GM12878 (cell line): ENCODE measurements at regions not wholly inside any gene's neighbourhood (a gene's known extent, or its start where the extent isn't known, plus 50 kb on each side); places are given as distances from the start of the nearest gene placed in this dataset.

Experiments
- ATAC-seq: fragments of 200-7000 bp; cut with Tn5 transposase; 3 replicates; pipeline ENCODE4 v1.9.1; 2020; ENCODE audit warnings: mild to moderate bottlenecking, moderate library complexity
- BruUV-seq: library from RNA; stranded (reverse); fragments of 400-500 nt; replicated peaks from 2 replicates; lab custom pipeline; 2021; lab: Mats Ljungman, UMichigan
- CTCF ChIA-PET: fragments of 300-600 bp; sonication (Branson Sonifier 250); formaldehyde crosslinking; extraction: SDS; loops from one replicate; lab custom pipeline; 2021; ENCODE audit warnings: inconsistent platforms; lab: Yijun Ruan, JAX
- POLR2A ChIA-PET: fragments of 350-600 bp; formaldehyde crosslinking; extraction: SDS; loops from one replicate; lab custom pipeline; 2021; ENCODE audit warnings: inconsistent platforms; lab: Charles Lee
- RAD21 ChIA-PET: fragments of 300-600 bp; sonication (Branson Sonifier 250); formaldehyde crosslinking; loops from one replicate; lab custom pipeline; 2023; ENCODE audit warnings: antibody characterized with exemption; ENCODE audit not compliant: unreplicated experiment; lab: Charles Lee
- SMC1A ChIA-PET: fragments of 300-600 bp; sonication (Branson Sonifier 250); formaldehyde crosslinking; loops from one replicate; lab custom pipeline; 2023; ENCODE audit not compliant: unreplicated experiment, uncharacterized antibody; lab: Charles Lee
- DNase-seq: peaks from one replicate; pipeline ENCODE4 v3.0.0-alpha.2; 2011; ENCODE audit warnings: low read depth, low spot score
- FAIRE-seq: peaks from 3 replicates; lab custom pipeline; 2011; peaks lifted over from hg19 to GRCh38; lab: Jason Lieb, UNC
- H2AFZ ChIP-seq: 2 replicates; pipeline ENCODE4 v1.6.0; 2011; ENCODE audit warnings: low read depth, low read length, control low read depth; ENCODE audit not compliant: control insufficient read depth
- H3K27ac ChIP-seq: 2 replicates; pipeline ENCODE4 v1.5.1; 2011; ENCODE audit warnings: control low read depth; ENCODE audit not compliant: control insufficient read depth, insufficient read depth
- H3K27me3 ChIP-seq, 2 experiments: replicated peaks in 1 of 2; 2 replicates each; pipeline versions ENCODE4 v1.6.0 to v1.6.1; 2011; ENCODE audit warnings: low read length in 1 of 2; ENCODE audit not compliant: control insufficient read depth in 2 of 2, insufficient read depth in 2 of 2
- H3K36me3 ChIP-seq, 2 experiments: 2 replicates each; pipeline ENCODE4 v1.5.1; 2011; ENCODE audit warnings: low read length in 1 of 2; ENCODE audit not compliant: control insufficient read depth in 2 of 2, insufficient read depth in 2 of 2
- H3K4me1 ChIP-seq: 2 replicates; pipeline ENCODE4 v1.6.1; 2011; ENCODE audit warnings: mild to moderate bottlenecking, low read length, moderate library complexity, mixed read lengths; ENCODE audit not compliant: control insufficient read depth, insufficient read depth
- H3K4me2 ChIP-seq: 2 replicates; pipeline ENCODE4 v1.6.0; 2011; ENCODE audit warnings: control low read depth; ENCODE audit not compliant: control insufficient read depth, insufficient read depth
- H3K4me3 ChIP-seq: fragments of 200-600 bp; sonication (generic); 2 replicates; pipeline ENCODE4 v1.5.1; 2016
- H3K79me2 ChIP-seq: 2 replicates; pipeline ENCODE4 v1.6.0; 2011; ENCODE audit warnings: low read length; ENCODE audit not compliant: control insufficient read depth, insufficient read depth
- H3K9ac ChIP-seq: 2 replicates; pipeline ENCODE4 v1.8.0; 2011; ENCODE audit warnings: low read length, control low read depth, mixed read lengths; ENCODE audit not compliant: control insufficient read depth, insufficient read depth
- H3K9me3 ChIP-seq: replicated peaks from 3 replicates; pipeline ENCODE4 v1.5.1; 2011; ENCODE audit warnings: mild to moderate bottlenecking, low read length; ENCODE audit not compliant: control insufficient read depth, insufficient read depth
- H4K20me1 ChIP-seq: 2 replicates; pipeline ENCODE4 v1.6.0; 2011; ENCODE audit not compliant: control insufficient read depth, insufficient read depth
- CREB1 ChIP-seq: IDR thresholded peaks from 2 replicates; pipeline ENCODE4 v1.6.1; 2012; ENCODE audit warnings: low read depth, mild to moderate bottlenecking, inconsistent platforms
- EGR1 ChIP-seq, 2 experiments: IDR thresholded peaks; 1 replicate in 1 of 2; 2 replicates in 1 of 2; pipeline ENCODE4 v1.6.1; 2011 to 2012; ENCODE audit warnings: low read depth in 2 of 2, low read length in 2 of 2, borderline replicate concordance in 1 of 2, mild to moderate bottlenecking in 1 of 2, moderate library complexity in 1 of 2
- ESRRA ChIP-seq: IDR thresholded peaks from 2 replicates; pipeline ENCODE4 v1.6.1; 2012; ENCODE audit warnings: mild to moderate bottlenecking, low read length, improper control_type of control experiment
- IKZF2 ChIP-seq, 2 experiments: fragments of 450-650 bp; IDR thresholded peaks; 2 replicates each; pipeline ENCODE4 v1.6.1; 2017; ENCODE audit warnings: mild to moderate bottlenecking in 2 of 2, moderate library complexity in 2 of 2
- JUND ChIP-seq: IDR thresholded peaks from 2 replicates; pipeline ENCODE4 v1.6.1; 2012; ENCODE audit warnings: low read depth, mild to moderate bottlenecking, low read length, improper control_type of control experiment, moderate library complexity
- MEF2B ChIP-seq: fragments of 450-650 bp; IDR thresholded peaks from 2 replicates; pipeline ENCODE4 v1.6.1; 2018; ENCODE audit warnings: mild to moderate bottlenecking, moderate library complexity; ENCODE audit not compliant: partially characterized antibody, poor library complexity, severe bottlenecking
- MYB ChIP-seq: fragments of 150-350 bp; IDR thresholded peaks from 2 replicates; pipeline ENCODE4 v1.6.1; 2014; ENCODE audit warnings: mild to moderate bottlenecking, low read depth, low read length, borderline replicate concordance
- PAX5 ChIP-seq: IDR thresholded peaks from 2 replicates; pipeline ENCODE4 v1.6.1; 2011; ENCODE audit warnings: low read depth, low read length, borderline replicate concordance
- RAD21 ChIP-seq: IDR thresholded peaks from 2 replicates; pipeline ENCODE4 v1.6.1; 2011; ENCODE audit warnings: mild to moderate bottlenecking, low read depth, low read length, moderate library complexity; ENCODE audit not compliant: insufficient read depth
- RELA ChIP-seq: fragments of 450-650 bp; IDR thresholded peaks from 2 replicates; pipeline ENCODE4 v1.8.0; 2014; ENCODE audit warnings: borderline replicate concordance; ENCODE audit not compliant: partially characterized antibody
- RUNX3 ChIP-seq: IDR thresholded peaks from 2 replicates; pipeline ENCODE4 v1.6.1; 2012; ENCODE audit warnings: low read length, inconsistent platforms
- SREBF1 ChIP-seq: IDR thresholded peaks from 2 replicates; pipeline ENCODE4 v1.6.1; 2012; ENCODE audit warnings: mild to moderate bottlenecking, low read length
- TCF12 ChIP-seq: IDR thresholded peaks from 2 replicates; pipeline ENCODE4 v1.6.1; 2011; ENCODE audit warnings: low read depth, mild to moderate bottlenecking, low read length
- WGBS: methylation state at CpG from one replicate; pipeline ENCODE4 v1.1.6; 2016; ENCODE audit warnings: low lambda C conversion rate; ENCODE audit not compliant: insufficient replicate concordance, insufficient coverage; ENCODE audit errors: missing lambda C conversion rate; 5-methylcytosine and 5-hydroxymethylcytosine counted together
- in situ Hi-C: fragments of 300-500 bp; cut with MboI; formaldehyde crosslinking; loops from 9 replicates; pipeline ENCODE4 v1.14.3; 2018; ENCODE audit warnings: mixed read lengths
- intact Hi-C: fragments of 100-400 bp; cut with micrococcal nuclease; formaldehyde crosslinking; loops from one replicate; pipeline ENCODE4 v1.14.2; 2022; ENCODE audit not compliant: unreplicated experiment
- TF ChIP-seq, protein P1 (sequence below), 3 experiments: IDR thresholded peaks in 2 of 3; conservative IDR thresholded peaks in 1 of 3; 2 replicates each; pipeline ENCODE4 v1.5.1; 2011; ENCODE audit warnings: low read depth in 3 of 3, low read length in 3 of 3, mild to moderate bottlenecking in 3 of 3, control low read depth in 2 of 3, moderate library complexity in 2 of 3, inconsistent platforms in 1 of 3, mixed read lengths in 1 of 3; ENCODE audit not compliant: control insufficient read depth in 2 of 3, insufficient read depth in 1 of 3; ENCODE audit errors: extremely low read depth in 1 of 3
- TF ChIP-seq, protein P2 (sequence below): fragments of 450-650 bp; IDR thresholded peaks from 2 replicates; pipeline ENCODE4 v1.6.1; 2017; ENCODE audit warnings: mild to moderate bottlenecking, low read depth, inconsistent platforms; ENCODE audit not compliant: poor library complexity, severe bottlenecking
- TF ChIP-seq, protein P3 (sequence below): fragments of 450-650 bp; IDR thresholded peaks from 2 replicates; pipeline ENCODE4 v1.6.1; 2016; ENCODE audit warnings: mild to moderate bottlenecking

- TF ChIP-seq RAD21 (0 out of 2 replicates have a peak, but pooled peaks have one; percentile 13), ESRRA (no peak), EGR1 (IDR thresholded peaks at IDR 0.05; ENCODE audit: borderline replicate concordance in 1 of 2, low read depth in 2 of 2, low read length in 2 of 2) (no peak), SREBF1 (no peak), RELA (no peak), MYB (no peak), RUNX3 (no peak), JUND (no peak), PAX5 (no peak), MEF2B (no peak), IKZF2 (IDR thresholded peaks at IDR 0.05) (no peak), TCF12 (peak; percentile 52; the same call in 1 of the 2 replicates), CREB1 (no peak)
- TF ChIP-seq, protein P1, sequence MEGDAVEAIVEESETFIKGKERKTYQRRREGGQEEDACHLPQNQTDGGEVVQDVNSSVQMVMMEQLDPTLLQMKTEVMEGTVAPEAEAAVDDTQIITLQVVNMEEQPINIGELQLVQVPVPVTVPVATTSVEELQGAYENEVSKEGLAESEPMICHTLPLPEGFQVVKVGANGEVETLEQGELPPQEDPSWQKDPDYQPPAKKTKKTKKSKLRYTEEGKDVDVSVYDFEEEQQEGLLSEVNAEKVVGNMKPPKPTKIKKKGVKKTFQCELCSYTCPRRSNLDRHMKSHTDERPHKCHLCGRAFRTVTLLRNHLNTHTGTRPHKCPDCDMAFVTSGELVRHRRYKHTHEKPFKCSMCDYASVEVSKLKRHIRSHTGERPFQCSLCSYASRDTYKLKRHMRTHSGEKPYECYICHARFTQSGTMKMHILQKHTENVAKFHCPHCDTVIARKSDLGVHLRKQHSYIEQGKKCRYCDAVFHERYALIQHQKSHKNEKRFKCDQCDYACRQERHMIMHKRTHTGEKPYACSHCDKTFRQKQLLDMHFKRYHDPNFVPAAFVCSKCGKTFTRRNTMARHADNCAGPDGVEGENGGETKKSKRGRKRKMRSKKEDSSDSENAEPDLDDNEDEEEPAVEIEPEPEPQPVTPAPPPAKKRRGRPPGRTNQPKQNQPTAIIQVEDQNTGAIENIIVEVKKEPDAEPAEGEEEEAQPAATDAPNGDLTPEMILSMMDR (IDR thresholded peaks at IDR 0.05 in 2 of 3, conservative IDR thresholded peaks at IDR 0.05 in 1 of 3; ENCODE audit: control insufficient read depth in 2 of 3, extremely low read depth in 1 of 3, insufficient read depth in 1 of 3, low read depth in 3 of 3, low read length in 3 of 3), result peak; percentile 59 to 89 (median 87)
- TF ChIP-seq, protein P2, sequence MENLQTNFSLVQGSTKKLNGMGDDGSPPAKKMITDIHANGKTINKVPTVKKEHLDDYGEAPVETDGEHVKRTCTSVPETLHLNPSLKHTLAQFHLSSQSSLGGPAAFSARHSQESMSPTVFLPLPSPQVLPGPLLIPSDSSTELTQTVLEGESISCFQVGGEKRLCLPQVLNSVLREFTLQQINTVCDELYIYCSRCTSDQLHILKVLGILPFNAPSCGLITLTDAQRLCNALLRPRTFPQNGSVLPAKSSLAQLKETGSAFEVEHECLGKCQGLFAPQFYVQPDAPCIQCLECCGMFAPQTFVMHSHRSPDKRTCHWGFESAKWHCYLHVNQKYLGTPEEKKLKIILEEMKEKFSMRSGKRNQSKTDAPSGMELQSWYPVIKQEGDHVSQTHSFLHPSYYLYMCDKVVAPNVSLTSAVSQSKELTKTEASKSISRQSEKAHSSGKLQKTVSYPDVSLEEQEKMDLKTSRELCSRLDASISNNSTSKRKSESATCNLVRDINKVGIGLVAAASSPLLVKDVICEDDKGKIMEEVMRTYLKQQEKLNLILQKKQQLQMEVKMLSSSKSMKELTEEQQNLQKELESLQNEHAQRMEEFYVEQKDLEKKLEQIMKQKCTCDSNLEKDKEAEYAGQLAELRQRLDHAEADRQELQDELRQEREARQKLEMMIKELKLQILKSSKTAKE, result no peak
- TF ChIP-seq, protein P3, sequence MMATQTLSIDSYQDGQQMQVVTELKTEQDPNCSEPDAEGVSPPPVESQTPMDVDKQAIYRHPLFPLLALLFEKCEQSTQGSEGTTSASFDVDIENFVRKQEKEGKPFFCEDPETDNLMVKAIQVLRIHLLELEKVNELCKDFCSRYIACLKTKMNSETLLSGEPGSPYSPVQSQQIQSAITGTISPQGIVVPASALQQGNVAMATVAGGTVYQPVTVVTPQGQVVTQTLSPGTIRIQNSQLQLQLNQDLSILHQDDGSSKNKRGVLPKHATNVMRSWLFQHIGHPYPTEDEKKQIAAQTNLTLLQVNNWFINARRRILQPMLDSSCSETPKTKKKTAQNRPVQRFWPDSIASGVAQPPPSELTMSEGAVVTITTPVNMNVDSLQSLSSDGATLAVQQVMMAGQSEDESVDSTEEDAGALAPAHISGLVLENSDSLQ, result no peak
- FAIRE-seq, result no peak
- DNase-seq, result no peak
- H3K9ac ChIP-seq, result no peak overlapping the region
- ChIA-PET CTCF (interaction anchor here (0.8 to 6.2 kb wide), 15 partner anchors 8 to 642 kb away, joined by 3 to 63 read pairs (median 4); no protein-coding TSS in a partner anchor), RAD21 (interaction anchor here (1.0 to 2.3 kb wide), 3 partner anchors 10 to 54 kb away, joined by 4 to 11 read pairs (median 4); no protein-coding TSS in a partner anchor), POLR2A (no interaction called here), SMC1A (interaction anchor here (0.9 to 1.2 kb wide), 3 partner anchors 9 to 42 kb away, joined by 3 to 4 read pairs (median 3); no protein-coding TSS in a partner anchor)
- H3K4me1 ChIP-seq, result no peaks in the 10 kb centered on the region; the same call in 1 of the 2 replicates
- WGBS, result 0% methylated on average over 3 of the region's 3 CpGs
- H2AFZ ChIP-seq, result no peak overlapping the region
- H3K27me3 ChIP-seq, result no peaks in the 10 kb centered on the region
- BruUV-seq, result no TSS peak
- intact Hi-C loops (loop anchor here (5.0 kb wide), 1 partner anchor 99 kb away; no protein-coding TSS in a partner anchor), in situ Hi-C loops (no loop called here)
- no peak overlapping the region for H3K4me3 ChIP-seq
- peak; percentile 79 for ATAC-seq
- H3K4me2 ChIP-seq, result no peak overlapping the region
- H3K9me3 ChIP-seq, result no peaks in the 10 kb centered on the region
- H4K20me1 ChIP-seq, result no peaks in the 10 kb centered on the region
- no peaks in the 10 kb centered on the region for H3K79me2 ChIP-seq
- H3K36me3 ChIP-seq, result no peaks in the 10 kb centered on the region
- H3K27ac ChIP-seq, result no peak overlapping the region
Measured at GRCh38 chr14:106318700-106319099, 792.3 kb downstream of the TMEM121 start.
